ENCODE measurements at regions not wholly inside any gene's neighbourhood (a gene's known extent, or its start where the extent isn't known, plus 50 kb on each side); places are given as distances from the start of the nearest gene placed in this dataset.
"Not testable (repeated sequence)": the region's sequence is repeated elsewhere in the genome, so short reads cannot be mapped to it uniquely, and the experiment has no call there.

DNA sequence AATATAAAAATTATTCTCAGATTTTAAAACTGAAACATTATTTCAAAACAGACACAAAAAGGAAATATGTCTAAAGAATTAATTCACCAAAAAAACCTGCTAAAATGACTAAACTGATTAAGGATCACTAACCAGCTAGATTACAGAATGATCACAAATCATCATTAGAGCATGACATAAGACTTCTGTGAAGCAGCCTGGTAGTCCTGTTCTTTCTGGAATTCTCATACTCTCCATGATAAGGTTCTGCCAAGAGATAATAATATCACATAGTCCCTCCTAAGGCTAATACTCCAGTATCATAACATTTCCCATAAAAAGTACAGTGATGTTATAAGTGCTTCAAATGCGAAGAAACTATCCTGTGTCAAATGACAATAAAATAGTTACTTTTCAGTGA, 1814.9 kb downstream of the SLITRK5 start:
- DNase-seq (ENCODE audit: low spot score), result no peak

DNA sequence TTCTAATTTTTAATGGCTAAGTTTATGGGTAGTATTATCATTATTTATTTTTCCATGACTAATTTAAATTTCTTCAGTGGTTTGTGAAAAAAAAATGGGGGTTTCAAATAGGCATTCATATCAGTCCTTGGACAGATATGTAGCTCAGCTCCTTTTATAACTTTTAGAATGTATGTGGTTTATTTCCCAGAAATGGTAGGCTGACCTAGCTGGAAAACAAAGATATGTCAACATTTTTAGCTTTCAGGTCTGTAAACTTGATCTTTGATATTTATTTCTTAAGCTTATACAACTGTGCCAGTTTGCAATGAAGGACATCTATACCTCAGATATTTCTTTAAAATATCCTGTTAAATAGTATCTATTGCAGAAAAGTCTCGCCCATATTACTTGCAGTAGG, 1815.5 kb downstream of the SLITRK5 start:
- no peak for DNase-seq (ENCODE audit: low spot score)

DNA sequence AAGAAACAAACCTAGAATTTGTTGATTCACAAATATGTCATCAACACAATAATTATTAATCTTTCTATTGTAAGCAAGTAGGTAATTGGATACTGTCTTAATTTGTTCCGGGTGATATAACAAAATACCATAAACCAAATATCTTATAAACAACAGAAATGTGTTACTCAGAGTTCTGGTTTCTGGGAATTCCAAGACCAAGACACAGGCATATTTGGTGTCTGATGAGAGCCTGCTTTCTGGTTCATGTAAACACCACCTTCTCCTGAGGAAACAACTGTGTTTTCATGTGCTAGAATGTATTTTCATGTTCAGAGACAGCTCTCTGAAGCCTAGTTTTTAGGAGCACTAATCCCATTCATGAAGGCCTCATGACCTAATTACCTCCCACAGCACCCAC, 1819.5 kb downstream of the SLITRK5 start:
- no peak for DNase-seq (ENCODE audit: low spot score)

DNA sequence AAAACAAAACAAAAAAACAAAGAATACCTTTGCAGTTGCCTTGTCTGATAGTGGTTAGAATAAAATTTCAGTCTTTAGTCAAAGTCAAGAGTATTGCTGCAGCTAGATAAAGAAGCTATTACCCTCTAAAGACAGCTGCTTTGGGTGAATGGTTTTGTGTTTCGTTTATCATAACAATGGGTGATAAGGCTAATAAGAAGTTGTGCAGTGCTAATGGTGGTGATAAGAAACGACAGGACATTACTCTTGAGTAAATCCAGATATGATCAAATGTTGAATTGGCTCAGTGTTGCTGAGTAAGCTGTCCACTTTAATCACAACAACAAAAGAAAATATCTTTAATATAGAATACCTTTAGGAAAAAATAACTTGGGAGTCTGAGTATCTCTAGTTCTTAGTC, 1825.3 kb downstream of the SLITRK5 start:
- DNase-seq (ENCODE audit: low spot score), result no peak

DNA sequence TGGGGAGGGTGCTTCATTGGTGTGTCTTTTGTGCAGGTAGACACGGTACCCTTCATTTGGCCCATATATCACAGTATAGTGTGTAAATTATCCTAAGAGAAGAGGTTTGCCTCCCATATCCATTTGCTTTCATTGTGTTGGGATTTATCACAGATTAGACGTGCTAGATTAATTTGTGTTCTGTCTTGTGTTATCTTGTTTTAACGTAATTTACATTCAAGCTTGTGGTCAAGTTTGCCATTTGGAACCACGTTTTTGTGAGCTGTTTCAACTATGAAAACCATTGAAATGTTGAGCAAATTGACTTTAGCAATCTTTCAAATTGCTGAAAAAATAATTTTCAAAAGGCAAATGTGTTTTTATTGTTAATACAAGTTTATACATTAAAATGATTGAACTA, 1826.5 kb downstream of the SLITRK5 start:
- no peak for DNase-seq (ENCODE audit: low spot score)

DNA sequence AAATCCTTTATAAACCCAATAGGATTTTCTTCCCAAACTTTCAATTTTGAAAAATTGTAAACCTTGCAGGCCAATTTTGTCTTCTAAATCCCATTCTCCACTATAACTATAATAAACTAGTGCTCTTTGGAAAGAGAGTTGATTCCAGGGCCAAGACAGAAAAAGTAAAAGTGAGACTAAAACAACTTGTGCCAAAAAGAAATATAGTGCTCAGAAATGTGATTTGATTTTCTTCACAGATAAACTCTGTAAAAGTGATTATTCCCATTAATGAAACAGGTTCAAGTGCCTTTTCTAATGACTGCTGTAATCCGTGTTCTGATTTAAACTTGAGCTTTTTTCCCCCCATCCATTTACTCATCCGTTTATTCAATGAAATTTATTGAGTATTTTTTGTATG, 1831.1 kb downstream of the SLITRK5 start:
- DNase-seq (ENCODE audit: low spot score), result no peak

DNA sequence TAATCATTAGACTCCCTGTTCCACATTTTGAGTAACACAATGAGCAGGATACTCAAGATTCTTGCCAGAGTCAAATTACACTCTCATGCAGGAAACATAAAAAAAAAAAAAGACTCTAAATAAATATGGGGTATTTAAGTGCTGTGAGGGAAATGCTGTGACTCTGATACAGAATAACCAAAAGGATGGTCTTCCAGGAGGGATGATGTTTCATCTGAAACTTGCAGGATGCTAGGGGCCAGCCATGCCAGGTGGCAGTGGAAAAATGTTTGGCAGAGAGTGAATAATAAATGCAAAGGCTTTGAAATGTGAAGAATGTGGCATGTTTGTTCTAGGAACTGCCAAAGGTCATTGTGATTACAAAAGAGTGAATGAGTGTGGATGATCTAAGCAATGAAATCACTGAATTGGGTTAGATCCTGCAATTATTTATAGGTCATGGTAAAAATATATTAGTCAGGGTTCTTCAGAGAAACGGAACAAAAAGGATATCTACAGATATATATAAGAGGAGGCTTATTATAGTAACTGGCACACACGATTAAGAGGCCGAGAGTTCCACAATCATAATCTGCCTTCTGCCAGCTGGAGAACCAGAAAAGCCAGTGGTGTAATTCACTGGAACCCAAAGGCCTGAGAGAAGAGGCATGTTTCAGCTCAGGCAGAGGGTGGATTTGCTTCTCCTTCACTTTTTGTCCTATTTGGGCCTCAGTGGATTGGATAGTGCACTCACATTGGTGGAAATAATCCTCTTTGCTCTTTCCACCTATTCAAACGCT, 1832.8 kb upstream of the MIR17HG start:
- DNase-seq (ENCODE audit: low spot score), result no peak

DNA sequence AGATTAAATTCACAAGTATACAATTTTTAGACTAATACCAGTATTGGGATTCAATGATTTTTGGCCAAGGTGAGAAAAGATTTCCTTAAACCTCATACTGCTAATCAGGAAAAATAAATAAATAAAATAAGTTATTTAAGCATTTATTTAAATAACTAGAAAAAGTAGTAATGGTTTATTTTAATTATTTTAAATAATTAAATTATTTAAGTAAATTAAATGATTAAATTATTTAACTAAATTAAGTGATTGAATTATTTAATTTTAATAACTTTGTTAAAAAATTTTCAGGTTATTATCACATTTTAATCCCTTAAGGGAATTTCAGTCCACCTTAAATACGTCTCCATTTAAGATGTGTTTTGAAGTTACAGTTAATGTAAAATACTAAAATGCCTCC, 1831.5 kb upstream of the MIR17HG start:
- no peak for DNase-seq (ENCODE audit: low spot score)

DNA sequence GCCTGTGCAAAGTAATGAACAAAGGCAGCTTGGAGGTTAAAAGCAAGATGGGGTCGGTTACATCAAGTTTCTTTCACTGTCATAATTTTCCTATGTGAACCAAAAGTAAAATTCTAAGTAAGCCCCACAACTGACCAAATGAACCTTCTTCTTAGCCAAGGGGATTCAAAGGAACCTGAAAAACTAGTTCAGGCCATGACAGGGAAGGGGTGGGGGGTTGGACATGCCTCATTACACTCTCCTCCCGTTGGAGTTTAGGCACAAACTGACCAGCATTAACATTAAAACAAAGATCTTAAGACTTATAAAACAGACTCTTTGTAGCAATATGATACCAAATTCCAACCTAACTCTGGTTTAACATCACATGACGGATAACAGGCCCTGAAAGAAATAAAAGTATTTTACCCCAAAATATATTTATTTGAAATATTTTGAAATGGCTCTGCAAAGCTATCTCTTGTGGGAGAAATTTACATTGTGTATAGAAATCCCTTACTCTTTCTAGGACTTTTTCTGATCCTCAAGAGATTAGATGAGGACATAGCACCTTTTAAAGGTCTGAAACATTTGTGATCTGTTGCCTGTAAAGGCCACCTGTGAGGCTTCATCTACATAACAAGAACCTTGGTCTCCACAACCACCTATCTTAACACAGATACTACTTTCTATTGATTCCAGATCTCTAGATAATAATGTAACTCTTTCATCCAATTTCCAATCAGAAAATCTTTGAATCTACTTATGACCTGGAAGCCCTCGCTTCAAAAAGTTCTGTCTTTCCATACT, 1829.0 kb upstream of the MIR17HG start:
- no peak for DNase-seq (ENCODE audit: low spot score)

DNA sequence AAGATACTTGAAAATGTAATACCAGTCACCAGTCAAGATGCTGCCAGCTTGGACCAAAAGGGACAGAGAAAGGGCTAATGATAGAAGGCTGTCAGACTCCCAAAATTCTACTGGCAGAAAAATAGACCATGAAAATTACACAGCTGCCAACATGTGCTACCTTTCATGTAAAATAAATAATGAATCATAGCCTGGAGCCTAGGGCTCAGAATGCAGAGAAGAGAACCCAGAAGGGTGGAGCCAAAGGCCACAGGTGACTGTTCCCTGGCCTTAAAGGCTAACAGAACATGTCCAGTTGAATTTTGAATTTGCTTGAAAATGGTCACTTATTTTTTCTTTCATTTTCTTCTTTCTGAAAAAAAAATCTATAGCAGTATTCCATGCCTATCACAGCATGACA, 1827.0 kb upstream of the MIR17HG start:
- DNase-seq (ENCODE audit: low spot score), result no peak

DNA sequence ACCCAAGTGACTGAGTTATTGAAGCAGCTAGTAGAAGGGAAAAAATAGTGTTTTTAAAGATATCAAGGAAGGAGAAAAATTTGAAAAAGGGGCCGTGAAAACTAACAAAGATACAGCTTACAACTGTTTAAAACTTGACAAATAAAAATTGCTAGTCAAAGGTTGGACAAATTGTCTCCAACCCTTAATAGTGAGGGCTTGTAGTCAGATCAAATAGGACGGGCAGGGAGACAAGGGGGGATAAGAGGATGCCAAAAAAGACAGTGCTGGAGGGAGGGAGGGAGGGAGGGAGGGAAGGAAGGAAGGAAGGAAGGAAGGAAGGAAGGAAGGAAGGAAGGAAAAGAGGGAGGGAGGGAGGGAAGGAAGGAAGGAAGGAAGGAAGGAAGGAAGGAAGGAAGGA, 1825.8 kb upstream of the MIR17HG start:
- DNase-seq (ENCODE audit: low spot score), result not testable (repeated sequence)

DNA sequence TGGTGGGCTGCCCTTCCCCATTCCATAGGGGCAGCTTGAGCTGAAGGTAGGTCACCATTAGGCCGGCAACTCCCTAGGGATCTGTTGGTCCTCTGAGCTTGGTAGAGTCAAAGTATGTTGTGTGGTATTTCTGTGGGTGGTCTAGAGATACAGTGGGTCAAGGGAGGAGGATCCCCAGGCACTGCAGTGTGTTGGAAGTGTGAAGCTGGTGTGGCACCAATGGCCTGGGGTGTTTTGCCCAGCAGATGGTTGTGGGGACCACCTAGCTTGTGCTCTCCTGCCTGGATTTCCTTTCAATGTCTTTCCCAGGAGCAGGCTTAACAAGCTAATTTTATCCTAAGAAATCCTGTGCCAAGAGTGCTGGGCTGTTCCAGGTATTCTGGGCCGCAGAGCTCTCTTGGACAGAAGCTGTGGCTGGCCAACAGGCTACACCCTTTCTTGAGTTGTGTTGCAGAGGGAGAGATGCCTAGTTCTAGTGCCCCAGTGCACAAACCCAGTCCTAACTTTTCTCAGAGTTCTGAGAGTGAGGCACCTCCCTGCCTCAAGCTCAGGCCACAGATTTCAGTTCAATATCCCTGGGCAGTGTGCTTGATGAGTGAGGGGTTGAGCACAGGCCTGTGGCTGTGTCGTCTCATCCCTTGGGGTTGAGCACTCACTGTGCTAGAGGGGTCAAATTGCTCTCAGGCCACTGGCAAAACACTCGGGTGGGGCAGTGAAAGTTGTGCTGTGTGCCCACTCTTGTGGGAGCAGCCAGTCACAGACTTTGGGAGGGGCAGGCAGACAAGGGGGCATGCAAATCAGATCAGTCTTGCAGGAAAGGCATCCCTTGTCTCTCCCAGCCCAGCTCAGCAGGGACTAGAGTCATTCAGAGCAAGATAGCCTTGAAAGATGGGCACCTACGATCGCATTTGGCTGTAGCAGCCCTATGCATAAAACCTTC, 1806.1 kb upstream of the MIR17HG start:
- DNase-seq (ENCODE audit: low spot score), result no peak

DNA sequence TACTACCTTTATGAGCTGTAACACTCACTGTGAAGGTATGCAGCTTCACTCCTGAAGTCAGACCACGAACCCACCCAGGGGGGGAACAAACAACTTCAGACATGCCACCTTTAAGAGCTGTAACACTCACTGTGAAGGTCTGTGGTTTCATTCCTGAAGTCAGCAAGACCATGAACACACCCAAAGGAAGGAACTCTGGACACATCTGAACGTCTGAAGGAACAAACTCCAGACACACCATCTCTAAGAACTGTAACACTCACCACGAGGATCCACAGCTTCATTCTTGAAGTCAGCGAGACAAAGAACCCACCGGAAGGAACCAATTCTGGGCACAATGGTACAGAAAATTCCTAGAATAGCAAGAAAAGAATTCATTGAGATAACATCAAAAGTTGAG, 1796.5 kb upstream of the MIR17HG start:
- DNase-seq (ENCODE audit: low spot score), result no peak

DNA sequence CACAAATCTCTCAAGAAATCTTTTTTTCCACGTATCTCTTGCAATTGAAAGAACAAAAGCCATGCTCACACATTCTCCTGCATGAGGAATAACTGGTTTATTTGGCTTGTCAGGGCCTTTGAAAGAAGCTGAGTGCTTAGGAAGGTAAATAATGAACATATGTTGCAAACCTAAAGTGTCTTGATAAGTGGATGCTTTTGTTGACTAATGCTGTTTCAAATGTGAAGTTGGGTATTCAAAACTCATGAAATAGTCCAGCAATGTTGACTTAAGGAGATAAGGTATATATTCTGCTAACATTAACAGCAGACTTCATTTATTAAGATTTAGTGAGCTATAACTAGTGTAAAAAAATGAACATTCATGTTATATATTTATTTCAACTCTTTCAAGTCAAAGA, 1792.7 kb upstream of the MIR17HG start:
- no peak for DNase-seq (ENCODE audit: low spot score)

DNA sequence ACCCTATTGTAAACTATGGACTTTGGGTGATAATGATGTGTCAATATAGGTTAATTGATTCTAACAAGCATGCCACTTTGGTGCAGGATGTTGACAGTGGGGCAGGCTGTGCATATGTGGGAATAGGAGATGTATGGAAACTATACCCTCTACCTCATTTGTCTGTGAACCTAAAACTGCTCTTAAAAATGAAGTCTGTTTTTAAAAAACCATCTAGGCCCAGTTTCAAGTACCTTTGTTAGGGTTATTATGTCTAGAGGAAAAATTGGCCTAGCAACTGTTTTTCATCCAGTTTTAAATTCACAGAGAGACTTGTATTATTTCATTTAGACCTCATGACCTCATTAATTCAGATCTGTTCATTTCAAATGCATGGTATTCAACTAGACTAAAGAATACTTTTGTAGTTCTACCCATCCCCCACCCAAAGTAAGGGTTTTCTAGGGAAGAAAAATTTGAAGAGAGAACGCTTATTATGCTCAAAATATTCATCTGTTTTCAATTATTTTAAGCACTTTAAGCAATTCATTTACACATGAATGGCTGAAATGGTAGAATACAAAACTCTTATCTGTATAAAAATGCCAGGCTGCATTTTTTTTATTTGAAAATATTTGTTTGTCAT, 1781.9 kb upstream of the MIR17HG start:
- DNase-seq (ENCODE audit: low spot score), result no peak

DNA sequence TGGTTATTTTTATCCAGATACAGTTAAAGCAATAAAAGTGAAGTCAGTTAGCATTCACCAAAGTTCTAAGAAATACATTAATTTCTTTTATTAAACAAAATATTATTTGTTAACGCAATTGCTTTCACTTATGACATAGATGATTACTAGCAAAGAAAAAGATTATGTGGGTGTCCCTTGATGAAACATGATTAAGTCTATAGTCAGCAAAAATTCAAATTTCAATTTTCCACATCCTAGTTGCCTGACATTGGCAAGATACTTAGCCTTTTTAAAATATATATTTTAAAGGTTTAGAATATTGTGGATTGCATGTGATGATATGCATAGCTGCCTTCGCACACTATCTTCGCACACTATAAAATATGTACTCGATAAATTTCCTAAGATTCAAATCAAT, 1780.5 kb upstream of the MIR17HG start:
- DNase-seq (ENCODE audit: low spot score), result no peak

DNA sequence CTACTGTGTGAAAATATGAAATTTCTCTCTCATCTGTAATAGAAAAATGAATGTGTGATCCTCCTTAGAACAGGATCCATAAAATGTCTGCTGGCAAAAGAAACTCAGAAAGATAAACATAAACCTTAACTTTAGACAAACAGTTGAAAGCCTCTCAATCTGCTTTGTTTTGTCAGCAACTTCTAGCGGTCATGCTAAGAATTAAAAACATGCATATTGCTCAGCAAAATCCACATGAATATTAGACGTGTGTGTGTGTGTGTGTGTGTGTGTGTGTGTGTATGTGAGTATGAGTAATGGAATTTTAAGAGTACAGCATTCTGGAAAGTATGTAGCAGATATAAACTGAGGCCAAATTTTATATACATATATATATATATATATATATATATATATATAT, 1779.2 kb upstream of the MIR17HG start:
- no peak for DNase-seq (ENCODE audit: low spot score)

DNA sequence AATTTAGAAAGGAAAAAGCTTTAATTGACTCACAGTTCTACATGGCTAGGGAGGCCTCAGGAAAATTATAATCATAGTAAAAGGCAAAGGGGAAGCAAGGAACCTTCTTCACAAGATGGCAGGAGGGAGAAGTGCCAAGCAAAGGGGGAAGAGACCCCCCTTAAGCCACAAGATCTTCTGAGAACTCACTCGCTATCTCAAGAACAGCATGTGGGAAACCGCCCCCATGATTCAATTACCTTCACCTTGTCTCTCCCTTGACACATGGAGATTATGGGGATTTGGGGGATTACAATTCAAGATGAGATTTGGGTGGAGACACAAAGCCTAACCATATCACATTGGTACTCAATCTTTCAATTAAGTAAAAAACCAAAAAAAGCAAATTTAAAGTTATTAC, 1778.7 kb upstream of the MIR17HG start:
- DNase-seq (ENCODE audit: low spot score), result no peak

DNA sequence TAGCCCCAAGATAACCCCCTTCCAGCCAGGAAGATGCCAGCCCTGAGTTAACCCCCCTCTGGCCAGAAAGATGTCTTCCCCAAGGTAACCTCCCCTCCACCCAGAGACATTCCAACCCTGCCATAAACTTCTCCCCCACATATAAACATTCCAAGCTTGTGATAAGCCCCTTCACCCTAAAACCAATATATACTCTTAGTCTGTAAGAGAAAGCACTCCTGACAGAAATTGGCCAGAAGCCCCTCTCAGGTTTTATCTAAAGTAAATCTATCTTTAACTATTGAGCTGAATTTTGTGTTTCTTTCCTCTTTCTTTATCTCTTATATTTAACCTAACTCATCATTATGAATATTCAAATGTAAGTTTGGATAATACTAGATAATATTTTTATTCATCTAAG, 1775.8 kb upstream of the MIR17HG start:
- DNase-seq (ENCODE audit: low spot score), result no peak

DNA sequence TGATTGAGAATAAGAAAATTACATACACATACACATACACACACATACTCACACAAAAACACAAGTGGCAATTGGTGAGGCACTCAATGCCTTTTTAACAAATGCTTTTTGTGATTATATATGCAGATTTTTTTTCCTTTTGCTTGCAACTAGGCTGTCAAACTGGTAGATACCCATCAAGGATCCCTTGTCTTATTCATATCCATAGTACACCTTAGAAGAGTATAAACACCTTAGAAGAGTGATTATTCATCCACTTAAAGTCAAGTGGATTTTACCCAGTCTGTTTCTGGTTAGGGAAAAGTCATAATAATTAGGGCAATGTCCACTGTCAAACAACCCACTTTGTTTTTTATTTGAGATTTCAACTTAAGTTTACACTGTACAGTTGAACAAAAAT, 1773.4 kb upstream of the MIR17HG start:
- no peak for DNase-seq (ENCODE audit: low spot score)

DNA sequence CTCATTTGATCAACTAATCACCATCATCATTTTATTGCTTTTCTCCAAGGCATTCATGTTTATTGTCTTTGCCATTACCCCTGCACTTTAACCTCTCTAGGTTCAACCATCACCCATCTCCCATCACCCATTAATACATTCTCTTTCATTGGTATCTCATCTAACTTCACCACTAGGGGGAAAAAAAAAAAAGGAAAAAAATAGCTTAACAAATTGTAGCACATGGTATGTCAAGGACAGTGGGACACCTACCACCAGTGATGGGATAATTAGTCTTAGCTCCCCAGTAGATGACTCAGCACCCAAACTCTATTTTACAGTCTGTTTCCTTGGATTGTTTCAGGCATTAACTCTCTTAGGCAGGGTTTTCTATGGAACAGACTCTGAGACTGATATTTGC, 1770.2 kb upstream of the MIR17HG start:
- DNase-seq (ENCODE audit: low spot score), result no peak

DNA sequence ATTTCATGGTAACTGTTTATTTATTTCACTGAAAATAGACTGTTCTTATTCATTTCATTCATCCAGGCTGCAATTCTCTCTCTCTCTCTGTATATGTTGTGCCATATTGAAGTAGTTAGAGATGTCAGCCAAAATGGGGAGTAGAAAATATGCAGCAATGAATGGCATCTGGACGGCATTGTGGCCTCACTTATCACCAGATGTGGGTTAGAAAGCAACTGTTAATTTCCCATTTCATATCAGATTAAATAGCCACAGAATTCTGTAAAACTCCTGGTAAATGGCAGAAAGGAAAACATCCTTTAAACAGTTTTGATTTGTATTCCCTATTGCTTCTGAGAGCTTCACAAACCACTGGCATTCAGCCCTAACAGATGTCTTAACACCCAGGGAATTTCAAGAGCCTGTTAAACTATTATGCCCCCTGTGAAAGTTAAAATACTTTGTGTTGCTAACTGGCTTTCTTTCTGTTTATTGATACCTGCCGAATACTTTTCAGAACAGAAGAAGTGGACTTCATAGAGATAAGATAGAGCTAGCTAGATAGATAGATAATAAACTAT, 1763.3 kb upstream of the MIR17HG start:
- no peak for DNase-seq (ENCODE audit: low spot score)
